Fibroblast of skin of scalp (primary cell): ENCODE measurements at regions not wholly inside any gene's neighbourhood (a gene's known extent, or its start where the extent isn't known, plus 50 kb on each side); places are given as distances from the start of the nearest gene placed in this dataset.
A peak's percentile ranks its signal among the peaks of the same experiment; 100 is the strongest.

Experiments used
- DNase-seq: peaks from one replicate; pipeline ENCODE4 v3.0.0-alpha.2; 2013

DNA sequence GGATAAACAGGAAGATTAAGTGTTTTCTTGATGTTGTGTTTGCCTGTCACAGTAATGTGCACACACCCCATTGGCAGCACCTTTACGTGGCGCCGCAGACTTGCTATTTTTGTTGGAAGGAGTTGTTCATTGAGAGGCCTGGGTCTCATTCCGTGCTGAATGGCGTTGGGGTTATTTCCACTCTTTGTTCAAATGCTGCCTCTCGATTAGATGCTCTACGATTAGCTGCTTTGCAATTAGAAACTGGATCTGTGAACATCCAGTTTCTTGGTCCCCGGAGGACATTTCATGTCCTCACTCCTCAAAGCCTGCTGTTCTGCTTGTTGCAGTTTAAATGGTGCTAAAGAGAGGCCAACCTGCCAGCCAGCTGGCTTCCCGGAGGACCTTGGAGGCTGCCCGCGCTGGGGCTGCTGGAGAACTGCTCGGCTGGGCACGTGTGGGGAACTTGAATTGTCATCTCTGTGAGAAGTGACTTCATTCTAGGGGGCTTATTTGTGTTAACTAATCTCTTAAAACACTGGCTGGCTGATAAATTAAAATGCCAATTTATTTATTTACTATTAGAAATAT, 117.4 kb upstream of the NABP1 start:
- DNase-seq, result no peak

DNA sequence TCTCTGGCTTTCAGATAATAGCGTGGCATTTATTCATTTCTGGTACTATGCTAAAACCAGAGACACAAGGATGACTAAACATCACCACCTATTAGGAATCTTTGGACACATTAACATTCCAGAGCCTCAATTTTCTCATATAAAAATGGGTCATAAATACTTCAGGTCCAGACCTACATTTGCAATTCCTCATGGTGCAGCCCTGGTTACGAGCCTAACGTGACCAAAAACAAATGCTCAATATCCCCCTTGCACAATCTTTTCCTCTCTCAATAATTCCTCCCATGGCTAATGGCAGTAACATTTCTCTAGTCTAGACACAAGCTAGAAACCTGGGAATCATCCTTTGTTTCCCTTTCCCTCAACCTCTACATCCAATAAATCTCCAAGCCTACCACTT, 112.8 kb upstream of the NABP1 start:
- no peak for DNase-seq

DNA sequence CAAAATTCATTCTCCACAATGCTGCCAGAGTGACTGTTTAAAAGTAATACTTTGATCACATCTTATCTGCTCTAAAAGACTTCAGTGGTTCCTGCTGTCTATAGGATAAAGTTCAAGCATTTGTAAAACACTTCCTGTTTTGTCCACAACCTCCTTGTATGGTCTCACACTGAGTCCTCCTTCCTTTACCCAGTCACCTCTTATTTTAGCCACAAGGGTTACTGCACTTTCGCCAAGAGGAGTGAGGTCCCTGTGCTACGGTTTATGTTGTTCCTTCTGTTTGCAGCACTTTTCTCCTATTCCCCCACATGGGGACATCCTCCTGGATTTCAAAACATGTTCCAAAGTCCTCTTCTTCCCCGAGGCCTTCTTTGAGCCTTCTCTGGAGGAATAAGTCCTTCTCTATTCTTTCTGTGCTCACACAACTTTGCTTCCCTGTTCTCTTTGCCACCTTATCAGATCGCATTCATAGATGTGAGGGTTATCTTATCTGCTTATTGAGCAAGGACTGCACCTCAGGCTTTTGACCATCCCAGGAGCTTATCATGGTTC, 112.2 kb upstream of the NABP1 start:
- DNase-seq, result no peak

DNA sequence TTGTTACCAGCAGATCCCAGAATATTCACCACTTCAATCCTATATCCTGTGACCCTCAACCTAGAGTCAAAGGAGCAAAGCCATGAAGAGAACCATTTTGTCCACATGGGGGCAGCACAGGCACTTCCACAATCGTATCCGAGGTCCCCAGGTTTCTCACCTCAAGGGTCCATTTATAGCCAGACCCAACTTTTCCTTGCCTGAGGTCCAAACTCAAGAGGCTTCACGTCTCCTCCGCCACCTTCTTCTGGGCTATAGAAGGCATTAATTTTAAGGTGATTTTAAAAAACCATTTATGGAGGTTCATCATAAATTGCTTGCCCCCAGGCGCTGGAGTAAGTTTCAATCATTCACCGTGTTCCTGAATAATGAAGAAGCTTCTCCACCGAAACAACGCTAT, 111.6 kb upstream of the NABP1 start:
- DNase-seq, result peak; percentile 69

DNA sequence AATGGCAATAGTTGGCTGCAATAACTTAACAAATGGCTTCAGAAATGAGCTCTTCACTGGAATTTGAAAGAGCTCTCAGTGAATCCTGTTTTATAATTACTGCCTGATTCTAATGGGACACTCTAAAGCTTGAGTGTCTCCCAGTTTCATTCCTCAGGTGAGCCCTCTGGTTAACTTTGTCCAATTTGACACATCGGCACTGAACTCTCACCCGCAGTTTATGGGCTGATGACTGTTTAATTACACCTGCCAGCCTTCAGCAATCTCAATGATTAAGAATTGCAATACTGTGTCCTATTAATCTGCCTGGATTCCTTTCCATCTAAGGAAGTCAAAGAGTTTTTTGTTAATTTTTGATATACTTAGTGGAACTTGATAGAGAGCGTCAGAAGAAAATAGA, 110.7 kb upstream of the NABP1 start:
- no peak for DNase-seq

DNA sequence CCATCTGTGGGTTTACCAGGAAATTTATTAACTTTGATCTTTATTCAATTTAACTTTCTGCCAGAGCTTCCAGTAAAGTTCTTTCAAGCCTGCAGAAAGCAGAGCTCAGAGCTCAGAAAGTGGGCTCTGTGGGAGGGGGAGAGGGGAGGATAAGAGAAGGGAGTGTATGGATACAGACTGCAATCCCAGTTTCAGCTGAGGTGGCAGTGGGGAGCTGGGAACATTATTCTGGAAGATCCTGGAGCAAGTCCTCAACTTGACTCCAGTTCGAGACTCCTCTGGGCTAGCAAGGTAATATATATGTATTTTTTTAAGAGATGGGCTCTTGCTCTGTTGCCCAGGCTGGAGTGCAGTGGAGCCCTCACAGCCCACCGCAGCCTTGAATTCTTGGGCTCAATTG, 108.9 kb upstream of the NABP1 start:
- no peak for DNase-seq

DNA sequence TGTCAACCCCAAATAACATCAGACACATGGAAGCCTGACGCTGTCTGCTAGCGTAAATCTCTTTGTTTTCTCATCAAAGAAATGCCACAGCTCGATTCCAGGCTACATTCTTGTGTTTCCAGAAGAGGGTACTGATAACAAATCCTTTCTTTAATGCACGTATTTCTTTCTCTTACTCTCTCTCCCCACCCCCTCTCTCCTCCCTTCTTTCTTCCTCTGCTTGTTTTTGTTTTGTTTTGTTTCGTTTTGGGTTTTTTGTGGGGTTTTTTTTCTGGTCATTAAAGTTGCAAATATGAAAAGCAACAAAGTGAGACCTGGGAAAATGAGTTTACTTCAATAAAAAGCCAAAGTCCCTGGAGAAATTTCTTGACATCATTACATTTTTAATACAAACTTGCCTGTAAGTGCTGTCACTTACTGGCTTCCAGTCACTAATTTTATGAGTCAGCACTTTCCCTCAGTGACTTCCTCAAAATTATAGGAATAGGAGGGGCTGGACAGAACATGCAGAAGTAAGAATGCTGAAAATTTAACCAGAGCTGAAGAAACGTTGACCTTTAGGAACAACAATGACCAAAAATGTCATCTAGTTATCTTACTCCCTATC, 106.7 kb upstream of the NABP1 start:
- DNase-seq, result peak; percentile 71

DNA sequence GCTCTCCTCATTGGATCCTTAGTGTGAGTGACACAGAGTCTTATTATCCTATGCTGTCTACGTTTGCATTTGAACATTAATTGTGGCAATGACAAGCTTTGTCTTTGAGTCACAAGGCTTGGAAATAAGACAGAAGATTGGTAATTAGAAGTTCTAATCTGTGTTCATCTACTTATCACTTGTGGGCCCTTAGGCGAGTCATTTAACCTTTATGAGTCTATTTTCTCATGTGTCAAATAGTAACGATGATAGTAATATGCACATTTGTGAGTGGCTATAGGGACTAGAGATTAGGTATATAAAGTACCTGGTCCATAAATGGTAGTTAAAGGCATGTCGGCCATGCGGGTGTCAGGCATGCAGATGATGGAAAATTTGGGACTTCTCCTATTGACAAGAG, 105.6 kb upstream of the NABP1 start:
- DNase-seq, result no peak

DNA sequence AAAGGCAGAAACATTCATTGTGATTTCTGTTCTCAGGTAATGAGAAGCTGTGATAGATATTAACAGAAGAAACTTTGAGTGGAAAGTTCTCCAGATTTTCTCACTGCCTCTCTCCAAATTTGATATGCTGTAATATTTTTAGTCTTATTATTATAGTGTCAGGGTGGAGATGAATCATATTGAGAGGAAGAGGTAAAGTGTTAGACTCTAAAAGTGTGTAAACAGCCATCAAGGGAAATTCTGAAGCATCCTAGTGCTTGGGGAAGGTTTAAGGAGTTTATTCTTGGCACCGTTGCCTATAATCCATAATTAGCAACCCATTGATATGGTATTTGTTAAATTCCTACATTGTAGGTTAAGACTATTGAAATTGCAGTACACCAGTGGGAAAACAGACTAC, 104.7 kb upstream of the NABP1 start:
- DNase-seq, result no peak

DNA sequence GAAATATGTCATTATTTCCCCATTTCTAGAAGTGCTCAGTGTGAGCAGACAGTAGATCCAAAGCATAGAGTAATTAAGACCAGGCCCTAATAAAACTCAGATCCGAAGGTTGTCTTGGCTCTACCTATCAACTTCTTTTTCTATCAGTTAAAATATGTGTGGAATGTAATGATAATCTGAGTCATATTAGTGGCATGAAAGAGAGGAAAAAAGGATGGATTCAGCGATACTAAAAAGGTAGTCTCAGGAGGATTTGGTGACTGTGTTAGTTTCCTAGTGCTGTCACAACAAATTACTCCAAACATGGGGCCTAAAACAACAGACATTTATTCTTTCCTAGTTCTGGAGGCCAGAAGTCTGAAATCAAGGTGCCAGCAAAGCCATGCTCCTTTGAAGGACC, 103.7 kb upstream of the NABP1 start:
- no peak for DNase-seq

DNA sequence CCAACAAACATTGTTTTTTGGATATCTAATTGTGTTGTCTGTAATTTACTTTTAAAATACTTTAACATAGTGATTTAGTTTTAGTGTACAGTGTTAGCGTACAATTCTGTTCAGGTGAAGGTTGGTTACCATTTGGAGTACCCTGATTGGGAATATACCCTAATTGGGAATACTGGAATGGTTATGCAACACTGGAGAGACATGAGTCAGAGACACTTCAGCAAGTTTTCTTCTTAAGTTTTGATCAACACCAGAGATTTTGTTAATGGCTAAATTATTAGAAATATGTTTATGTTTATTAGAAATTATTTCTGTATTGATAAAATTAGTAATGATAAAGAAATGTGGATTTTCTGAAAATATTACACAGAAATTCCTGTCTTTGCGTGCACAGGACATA, 100.3 kb upstream of the NABP1 start:
- no peak for DNase-seq

DNA sequence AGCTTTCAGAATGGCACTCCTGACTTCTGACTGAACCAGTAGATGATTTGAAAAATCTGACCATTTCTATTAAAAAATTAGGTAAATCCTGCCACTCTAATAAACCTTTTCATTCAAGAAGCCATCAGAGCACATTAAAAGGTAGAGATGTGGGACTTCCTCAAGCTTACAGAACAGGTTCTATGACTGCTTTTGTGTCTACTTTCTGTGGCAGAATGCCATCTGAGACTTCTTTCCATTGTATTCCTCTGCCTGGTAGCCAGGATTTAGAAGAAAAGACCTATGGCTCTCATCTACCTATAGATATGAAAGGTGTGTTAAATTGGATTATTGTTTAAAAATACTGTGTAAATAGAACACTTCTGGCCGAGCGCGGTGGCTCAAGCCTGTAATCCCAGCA, 99.9 kb upstream of the NABP1 start:
- DNase-seq, result no peak

DNA sequence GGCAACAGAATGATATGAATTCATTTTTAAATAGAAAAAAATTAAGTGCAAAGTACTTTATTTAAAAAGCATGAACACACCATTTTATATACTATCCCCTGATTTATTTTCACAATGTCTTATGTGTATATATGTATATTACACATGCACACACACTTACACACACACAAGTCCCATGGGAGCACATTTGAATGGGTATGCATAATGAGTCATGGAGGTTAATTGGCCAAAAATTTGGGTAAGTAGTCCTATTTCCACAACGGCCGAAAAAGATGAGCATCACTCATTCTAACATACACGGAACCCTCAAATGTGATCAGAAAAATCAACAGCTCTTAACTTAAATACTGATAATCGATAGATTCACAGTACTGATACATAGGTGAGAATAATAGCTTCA, 97.4 kb upstream of the NABP1 start:
- peak; percentile 56 for DNase-seq

DNA sequence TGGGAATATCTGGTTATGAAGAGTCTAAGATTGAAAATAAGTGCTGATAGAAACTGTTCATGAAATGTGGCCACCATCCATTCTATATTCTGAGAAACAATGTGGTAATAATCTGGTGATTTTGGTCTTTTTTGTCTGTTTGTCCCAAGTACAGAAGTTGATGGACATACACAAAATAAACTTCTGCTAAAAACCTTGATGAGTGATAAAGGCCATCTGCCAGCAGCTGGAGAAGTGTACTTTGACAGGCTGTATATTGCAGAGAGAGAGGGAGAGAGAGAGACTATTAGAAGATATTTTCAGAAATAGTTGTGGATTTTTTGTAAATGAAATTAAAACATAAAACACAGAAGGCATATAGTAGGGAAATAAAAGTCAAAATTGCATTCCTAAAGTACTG, 96.9 kb upstream of the NABP1 start:
- no peak for DNase-seq

DNA sequence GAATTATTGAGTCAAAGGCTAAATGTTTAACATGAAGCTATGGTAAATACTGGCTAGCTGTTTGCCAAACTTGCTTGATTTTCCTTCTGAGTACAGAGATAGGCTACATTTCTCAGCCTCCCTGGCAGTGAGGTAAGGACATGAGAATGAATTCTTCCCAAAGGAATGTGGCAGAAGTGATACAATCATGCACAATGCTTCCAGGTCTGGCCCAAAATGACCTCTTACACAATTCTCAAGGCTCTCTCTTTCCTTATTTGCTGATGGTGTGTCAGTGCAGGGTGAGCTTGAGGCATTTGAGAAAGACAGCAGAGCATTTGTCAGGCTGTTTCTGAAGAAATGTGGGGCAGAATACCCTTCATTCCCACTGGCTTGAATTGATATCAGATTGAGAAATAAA, 95.6 kb upstream of the NABP1 start:
- DNase-seq, result peak; percentile 91

DNA sequence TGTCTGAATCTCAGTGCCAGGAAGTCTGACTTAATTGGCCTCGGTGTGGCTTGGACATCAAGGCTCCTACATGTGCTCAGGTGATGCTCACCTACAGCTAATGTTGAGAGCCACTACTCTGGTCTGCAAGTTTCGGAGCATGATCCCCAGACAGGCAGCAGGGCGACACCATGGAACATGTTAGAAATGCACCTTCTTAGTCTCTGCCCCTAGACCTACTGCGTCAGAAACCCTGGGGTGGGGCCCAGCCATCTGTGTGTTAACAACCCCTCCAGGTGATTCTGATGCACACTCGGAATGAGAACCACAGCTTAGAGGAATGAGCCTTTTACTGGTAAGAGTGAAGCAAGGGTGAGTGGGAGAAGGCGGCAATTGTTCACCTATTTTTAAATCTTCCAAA, 86.9 kb upstream of the NABP1 start:
- no peak for DNase-seq

DNA sequence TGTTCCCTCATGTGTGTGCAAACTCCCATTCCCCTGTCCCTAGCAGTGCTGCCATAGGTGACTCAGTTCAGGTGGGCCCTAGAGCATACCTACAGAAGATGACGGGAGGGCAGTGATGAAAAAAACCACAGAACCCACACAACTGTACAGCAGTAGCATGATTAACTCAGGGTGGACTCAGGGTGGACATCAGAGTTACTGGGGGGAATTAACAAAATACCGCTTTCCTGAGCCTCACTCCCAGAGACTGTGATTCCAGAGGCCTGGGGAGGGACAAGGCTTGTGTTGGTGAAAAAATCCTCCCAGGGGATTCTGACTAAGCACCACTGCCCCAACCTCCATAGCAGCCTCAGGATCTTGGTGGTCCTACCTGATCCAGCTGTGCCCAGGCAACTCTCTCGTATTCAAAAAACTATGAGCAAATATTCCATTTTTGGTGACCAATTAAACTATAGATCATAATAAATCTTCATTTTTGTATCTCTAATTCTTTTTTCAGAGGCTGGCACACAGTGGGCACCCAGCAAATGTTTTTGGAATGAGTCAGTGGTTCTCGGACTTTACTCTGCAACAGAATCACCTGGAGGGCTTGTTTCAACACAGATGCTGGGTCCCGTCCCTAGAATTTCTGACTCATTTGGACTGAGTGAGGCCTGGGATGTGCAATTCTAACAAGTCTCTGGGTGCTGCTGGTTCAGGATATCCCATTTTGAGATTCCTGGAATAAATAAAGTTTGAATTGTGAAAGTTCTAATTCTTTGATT, 84.1 kb upstream of the NABP1 start:
- DNase-seq, result no peak

DNA sequence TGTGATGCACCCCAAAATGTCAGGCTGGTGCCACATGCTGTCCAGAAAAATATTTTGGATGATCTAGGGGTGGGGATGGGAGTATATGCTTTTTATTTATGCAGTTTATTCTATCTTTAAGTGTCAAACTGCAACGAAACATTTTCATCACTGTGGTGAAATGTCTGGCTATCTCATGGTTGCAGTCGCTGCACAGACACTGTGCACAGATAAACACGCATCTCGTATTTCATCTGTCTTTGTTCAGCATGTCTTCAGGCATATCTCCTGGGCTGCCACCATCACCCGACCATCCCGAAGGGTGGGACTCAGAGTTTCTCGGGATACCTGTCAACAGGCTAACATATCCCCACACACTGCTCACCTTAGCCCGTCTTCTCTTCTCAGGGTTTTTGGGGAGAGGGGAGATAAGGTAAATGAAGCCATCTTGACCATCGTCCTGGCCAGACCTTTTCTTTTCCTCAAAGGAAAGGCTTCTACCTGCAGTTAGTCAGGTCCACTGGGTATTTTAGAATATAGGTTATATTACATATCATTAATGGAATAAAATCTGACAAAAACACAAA, 80.7 kb upstream of the NABP1 start:
- DNase-seq, result no peak

DNA sequence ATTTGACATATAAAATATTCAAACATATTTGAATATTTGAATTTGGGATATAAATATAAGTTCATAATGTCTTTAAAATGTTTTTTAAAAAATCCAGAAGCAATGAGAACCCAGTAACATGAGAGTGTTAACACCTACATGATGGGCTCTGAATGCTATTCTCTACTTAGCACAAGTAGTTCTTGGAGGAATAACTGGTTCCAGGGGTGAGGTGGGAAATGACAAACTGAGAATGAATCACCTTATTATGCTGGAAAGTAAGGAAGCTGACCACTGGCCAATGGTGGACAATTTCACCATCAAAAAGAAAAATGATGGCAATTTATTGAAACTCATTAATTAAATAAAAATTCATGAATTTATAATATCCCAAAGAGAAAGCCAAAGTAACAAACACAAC, 79.6 kb upstream of the NABP1 start:
- DNase-seq, result no peak

DNA sequence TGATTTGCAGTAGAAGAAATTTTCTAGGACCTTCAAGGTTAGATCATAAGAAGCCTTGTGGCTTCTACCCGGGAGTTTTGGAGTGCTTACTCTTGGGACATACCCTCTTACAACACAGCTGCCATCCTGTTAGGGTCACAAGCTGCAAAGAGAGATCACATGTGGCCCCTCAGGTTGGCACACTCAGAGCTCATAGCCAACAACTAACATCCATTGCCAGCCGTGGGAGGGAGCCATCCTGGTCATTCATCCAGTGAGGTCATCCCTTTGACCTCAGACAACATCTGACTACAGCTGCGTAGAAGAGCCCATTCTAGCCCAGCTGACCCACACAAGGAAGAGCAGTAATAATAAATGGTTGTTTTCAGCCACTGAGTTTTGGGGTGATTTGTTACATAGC, 76.9 kb upstream of the NABP1 start:
- no peak for DNase-seq

DNA sequence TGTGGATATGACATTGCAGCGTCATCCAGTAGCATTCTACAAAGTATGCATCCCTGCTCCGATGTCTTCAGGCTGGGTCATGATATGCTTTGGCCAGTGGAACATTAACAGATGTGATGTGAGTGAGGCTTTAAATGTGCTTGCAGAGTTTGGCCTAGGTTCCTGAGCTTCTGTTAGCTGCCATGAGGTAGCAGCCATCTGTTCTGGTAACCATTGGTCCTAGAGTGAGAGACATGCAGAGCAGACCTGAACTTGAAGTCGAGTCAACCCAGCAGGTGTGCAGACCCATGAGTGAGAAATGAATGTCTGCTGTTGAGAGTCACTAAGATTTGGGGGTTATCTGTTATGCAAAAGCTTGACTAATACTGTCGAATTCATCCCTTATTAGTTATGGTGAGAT, 73.8 kb upstream of the NABP1 start:
- DNase-seq, result no peak

DNA sequence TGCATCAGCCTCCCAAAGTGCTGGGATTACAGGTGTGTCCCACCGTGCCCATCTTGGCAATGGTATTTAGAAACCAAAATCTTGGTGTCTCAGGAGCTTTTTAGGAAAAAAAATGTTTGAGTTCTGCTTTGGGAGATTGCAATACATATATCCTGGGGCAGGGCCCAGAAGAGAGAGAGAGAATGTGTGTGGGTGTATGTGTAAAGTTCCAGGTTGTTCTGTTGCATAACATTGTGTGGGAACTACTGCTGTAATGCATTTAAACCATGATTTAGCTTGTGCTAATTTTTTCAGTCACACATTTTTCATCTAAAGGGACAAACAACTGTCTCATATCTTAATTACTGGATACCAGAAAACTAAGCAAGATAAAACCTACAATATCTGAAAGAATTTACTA, 70.8 kb upstream of the NABP1 start:
- DNase-seq, result no peak

DNA sequence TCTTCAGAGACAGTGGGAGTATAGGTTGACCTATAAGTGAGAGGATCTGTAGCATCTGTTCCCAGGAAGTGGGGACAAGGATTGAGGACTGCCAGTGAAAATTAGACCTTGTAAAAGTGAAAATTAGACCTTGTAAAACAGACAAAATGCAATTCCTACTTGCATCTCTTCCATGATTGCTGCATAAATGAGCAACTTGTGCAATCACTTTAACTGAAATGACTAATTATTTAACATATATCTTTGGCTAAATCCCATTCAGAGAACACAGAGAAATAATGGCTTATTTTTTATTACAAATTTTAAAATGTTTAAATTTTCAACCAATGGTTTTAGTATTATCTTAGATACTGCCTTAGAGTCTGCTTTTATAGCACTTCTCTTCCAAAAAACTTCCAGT, 67.2 kb upstream of the NABP1 start:
- no peak for DNase-seq

DNA sequence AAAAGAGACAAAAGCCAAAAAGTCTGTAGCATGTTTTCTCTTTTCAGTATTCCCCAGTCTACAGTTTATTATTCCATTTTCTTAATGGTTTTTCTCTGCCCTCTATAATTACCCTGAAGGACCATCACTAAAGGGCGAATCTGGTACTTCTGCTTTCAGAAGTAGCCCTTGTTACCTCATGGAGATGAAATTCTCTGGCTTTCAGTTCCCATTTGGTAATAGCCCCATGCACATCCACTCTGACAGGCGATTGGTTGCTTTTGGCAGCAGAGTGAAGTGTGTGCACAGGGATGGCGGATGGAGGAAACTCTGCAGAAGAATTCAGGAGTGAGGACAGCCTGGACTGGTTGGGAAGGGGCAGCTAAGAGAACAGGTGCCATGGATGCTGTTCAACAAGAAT, 66.3 kb upstream of the NABP1 start:
- no peak for DNase-seq
